ENCODE measurements at regions not wholly inside any gene's neighbourhood (a gene's known extent, or its start where the extent isn't known, plus 50 kb on each side); places are given as distances from the start of the nearest gene placed in this dataset.

DNA sequence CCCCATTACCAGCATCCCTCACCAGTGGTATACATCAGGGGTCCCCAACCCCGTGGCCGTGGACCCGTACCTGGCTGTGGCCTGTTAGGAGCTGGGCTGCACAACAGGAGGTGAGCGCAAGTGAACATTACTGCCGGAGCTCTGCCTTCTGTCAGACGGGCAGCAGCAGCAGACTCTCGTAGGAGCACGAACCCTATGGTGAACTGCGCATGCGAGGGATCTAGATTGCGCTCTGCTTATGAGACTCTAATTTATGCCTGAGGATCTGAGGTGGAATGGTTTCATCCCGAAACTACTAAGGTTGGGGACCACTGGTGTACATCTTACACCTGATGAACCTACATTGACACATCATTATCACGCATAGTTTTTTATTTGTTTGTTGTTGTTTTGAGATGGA, 52.8 kb upstream of the DHX15 start:
- DNase-seq (ENCODE audit: low read depth in 2 of 2) = no peak

DNA sequence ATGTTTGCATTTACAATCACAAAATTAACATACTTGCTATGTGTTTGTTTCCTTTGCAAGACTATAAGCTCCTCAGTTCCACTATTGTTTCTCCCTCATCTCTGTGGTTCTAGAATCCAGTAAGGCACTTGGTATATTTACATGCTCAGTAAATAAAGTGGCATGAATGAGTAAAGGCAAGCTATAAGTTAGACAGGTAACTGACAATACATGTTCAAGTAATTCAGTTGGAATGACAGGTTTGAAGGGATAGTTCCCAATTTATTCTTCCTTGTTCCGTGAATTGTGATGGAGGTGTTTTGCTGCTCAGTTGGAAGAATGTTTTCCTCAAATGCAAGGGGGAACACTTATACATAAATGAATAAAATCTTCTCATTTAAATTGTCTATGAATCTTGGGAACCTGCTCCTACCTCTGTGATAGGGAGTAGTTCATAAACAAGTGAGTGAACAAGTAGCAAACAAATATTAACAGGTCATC, 54.1 kb upstream of the DHX15 start:
- DNase-seq (ENCODE audit: low read depth in 2 of 2) = no peak

DNA sequence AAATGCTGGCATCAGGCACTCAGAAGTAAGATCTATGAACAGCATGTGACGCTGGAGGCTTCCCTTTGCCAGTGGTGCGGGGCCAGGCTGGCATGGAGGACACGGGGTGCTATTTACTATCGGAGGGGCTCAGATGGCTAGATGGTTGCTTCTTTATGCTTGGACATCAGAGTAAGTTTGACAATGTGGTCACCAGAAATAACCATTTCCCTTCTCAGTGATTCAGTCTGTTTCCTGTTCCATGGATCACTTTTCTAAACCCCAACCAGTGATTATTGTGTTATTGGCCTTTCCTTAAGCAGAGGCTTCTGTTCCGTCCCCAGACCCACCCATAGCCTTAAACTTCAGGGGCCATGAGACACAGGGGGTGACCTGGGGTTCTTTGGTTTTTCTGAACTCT, 55.4 kb upstream of the DHX15 start:
- DNase-seq (ENCODE audit: low read depth in 2 of 2) = no peak

- DNase-seq (ENCODE audit: low read depth in 2 of 2) = no peak
Measured at GRCh38 chr4:24640366-24640765, 56.0 kb upstream of the DHX15 start.

DNA sequence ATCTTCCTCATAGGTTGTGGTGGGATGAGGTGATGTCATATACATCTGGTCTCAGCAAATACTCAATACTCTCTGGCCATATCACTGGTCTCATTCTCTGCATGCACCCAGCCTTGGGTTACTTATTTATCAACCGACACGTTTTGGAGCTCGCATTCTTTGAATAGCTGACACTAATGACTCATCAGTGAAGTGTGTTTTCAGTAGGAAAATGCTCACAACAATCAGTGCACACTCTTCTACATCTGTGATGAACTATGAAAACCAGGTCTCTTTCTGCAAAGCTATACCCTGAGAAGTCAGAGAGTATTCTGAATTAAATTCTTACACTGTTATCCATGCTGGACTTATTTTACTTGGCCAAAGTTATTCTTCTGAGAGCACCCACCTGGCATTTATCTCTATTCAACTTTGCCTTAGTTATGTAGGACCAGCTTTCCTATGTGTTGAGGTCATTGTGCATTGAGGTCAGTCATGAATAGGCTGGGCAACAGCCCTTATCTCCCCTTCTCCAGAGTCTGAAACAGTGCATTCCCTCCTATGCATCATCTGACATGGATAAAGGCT, 58.7 kb upstream of the DHX15 start:
- no peak for DNase-seq (ENCODE audit: low read depth in 2 of 2)

- DNase-seq (ENCODE audit: low read depth in 2 of 2) = no peak
Measured at GRCh38 chr4:24643774-24644520, 59.6 kb upstream of the DHX15 start.

DNA sequence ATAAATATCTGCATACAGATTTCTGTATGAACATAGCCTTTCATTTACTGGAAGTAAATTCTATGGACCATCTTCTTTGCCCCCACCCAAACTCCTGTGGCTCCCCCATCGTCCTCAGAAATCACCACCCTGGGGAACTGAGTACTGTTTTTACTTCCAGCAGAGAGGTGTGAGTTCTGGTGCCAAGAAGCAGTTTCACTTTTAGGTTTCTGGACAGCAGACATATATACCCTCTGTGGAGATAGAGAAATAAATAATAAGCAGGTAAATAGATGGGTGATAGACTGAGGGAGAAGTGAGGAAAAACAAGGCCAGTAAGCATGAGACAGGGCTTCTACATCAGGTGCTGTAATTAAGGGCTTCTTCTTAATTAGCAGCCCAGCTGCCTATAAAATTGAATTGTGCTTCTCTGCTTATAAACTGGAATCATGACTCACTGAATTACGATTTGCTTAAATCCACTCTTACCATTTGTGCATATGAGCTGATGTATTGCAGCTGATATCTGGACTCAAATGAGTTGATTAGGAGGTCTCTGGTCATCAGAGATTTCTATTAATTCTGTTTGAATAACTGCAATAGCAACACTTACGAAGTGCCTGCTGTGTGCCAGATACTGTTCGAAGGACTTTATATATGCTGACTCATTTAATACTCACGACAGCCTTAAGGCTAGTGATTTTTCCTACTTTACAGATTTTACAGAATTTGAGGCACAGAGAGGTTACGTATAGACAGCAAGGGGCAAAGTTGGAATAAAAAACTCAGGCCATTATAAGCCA, 60.8 kb upstream of the DHX15 start:
- DNase-seq (ENCODE audit: low read depth in 2 of 2) = no peak

- DNase-seq (ENCODE audit: low read depth in 2 of 2) = no peak
Measured at GRCh38 chr4:24645765-24646550, 61.6 kb upstream of the DHX15 start.

DNA sequence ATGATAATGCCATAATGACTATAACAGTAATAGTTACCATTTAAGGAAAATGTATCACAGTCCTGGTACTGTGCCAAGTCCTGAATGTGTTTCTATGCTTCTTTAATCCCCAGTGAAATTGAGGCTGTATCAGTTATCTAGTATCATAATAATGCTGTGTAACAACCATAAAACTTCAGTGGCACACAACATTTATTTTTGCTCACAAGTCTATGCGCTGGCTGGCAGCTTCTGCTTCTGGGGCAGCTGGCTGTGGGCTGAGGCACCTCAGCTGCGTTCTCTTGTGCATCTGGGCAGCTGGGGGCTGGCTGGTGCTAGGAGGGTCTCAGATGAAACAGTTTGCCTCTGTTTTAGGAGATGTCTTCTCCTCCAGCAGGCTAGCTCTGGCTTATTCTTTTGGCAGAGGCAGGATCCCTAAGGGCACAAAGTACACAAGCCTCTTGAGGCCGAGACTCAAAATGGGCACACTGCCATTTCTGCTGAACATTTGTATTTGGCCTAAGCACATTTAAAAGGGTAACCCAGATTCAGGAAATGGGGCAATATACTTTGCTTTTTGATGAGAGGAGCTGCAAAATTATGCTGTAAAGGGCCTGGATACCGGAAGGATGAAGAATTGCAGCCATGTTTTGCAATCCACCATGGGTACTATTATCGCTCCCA, 62.6 kb upstream of the DHX15 start:
- DNase-seq (ENCODE audit: low read depth in 2 of 2) = no peak

GRCh38 chr4:24650849-24651640, 66.7 kb upstream of the DHX15 start:
- DNase-seq (ENCODE audit: low read depth in 2 of 2) = no peak

DNA sequence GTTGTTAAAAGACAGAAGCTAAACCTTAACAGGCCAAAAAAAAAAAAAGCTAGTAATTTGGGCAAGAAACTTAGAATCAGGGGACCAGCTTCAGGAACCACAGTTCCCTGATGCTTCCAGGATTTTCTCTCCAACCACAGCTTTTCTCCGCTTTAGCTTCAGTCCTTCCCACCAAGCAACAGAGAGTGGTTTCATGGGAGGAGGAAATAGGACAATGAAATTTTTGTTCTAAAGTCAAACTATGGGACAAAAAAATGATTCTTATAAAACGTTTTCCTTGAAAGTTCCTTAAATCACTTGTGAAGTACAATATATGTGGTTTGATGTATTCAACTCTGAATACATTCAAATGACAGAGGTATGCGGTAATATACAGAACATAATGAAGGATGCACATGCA, 71.0 kb upstream of the DHX15 start:
- DNase-seq (ENCODE audit: low read depth in 2 of 2) = no peak

- DNase-seq (ENCODE audit: low read depth in 2 of 2) = no peak
Measured at GRCh38 chr4:24655971-24656370, 71.6 kb upstream of the DHX15 start.

GRCh38 chr4:24656906-24657305, 72.6 kb upstream of the DHX15 start:
- DNase-seq (ENCODE audit: low read depth in 2 of 2) = no peak

GRCh38 chr4:24657768-24658617, 73.6 kb upstream of the DHX15 start:
- DNase-seq (ENCODE audit: low read depth in 2 of 2) = no peak

DNA sequence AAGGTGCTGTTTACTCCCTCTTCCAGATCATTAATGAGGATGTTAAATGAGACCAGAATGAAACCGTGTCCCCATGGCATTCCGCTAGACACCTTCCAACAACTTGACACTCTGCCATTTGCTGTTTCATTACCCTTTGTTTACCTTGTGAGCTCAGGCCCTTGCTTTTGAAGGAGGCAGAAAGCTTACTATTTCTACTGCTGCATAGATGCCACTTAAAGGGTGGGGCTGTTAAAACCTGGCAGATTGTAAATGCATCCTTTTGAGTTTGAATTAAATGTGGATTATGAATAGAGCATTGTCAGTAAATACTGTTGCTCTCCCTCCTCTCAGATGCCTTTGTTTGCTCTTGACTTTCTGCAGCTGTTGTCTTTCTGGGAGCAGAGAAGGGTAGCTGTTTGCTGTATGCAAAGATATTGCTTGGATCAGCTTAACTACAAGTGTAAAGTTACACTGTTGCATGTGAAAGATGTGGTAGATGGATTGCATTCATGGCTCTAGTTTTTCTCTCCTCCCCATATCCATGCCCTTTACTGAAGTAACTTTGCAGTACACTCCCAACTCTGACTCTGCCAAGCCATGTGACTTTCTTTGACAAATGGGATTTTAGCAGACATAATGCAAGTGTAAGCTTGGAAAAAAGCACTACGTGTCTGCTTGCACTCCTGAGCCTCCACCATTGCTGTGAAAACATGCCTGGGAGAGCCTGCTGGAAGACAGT, 75.0 kb upstream of the DHX15 start:
- DNase-seq (ENCODE audit: low read depth in 2 of 2) = no peak

- DNase-seq (ENCODE audit: low read depth in 2 of 2) = no peak
Measured at GRCh38 chr4:24662056-24662455, 77.7 kb upstream of the DHX15 start.

DNA sequence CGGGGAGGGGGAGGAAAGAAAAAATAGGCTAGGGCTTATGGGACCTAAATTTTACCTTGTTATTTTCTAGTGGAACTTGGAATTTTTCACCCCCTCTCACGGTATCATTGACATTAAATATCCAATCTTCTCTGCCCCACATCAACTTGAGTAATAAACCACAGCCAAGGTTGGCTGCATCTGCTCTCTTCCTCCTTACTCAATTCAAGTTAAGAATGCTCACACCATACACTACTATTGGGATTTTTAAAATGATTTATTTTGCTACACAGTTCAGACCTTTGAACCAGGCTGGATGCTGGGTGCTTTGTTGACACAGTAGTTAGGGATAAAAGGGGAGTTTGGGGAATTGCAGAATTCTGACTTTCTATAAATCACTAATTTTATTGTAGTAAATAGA, 78.2 kb upstream of the DHX15 start:
- no peak for DNase-seq (ENCODE audit: low read depth in 2 of 2)

- no peak for DNase-seq (ENCODE audit: low read depth in 2 of 2)
Measured at GRCh38 chr4:24664956-24665355, 80.6 kb upstream of the DHX15 start.

GRCh38 chr4:24666316-24666715, 82.0 kb upstream of the DHX15 start:
- no peak for DNase-seq (ENCODE audit: low read depth in 2 of 2)

All from stimulated activated CD4-positive, alpha-beta T cell treated with anti-CD3 and anti-CD28 coated beads, Interleukin-15, amount 100 ng/mL, for 48 hours (primary cell).